HL-60 (cell line): ENCODE measurements at regions not wholly inside any gene's neighbourhood (a gene's known extent, or its start where the extent isn't known, plus 50 kb on each side); places are given as distances from the start of the nearest gene placed in this dataset.

Experiments used
- CTCF ChIP-seq: IDR thresholded peaks from one replicate; pipeline ENCODE4 v1.5.1; 2011; ENCODE audit warnings: low read length, control low read depth, inconsistent platforms; ENCODE audit not compliant: insufficient read depth
- GABPA ChIP-seq: IDR thresholded peaks from 2 replicates; pipeline ENCODE4 v1.6.1; 2012; ENCODE audit warnings: low read depth
- POLR2AphosphoS5 ChIP-seq: IDR thresholded peaks from 2 replicates; pipeline ENCODE4 v1.6.1; 2012; ENCODE audit warnings: low read depth

- TF ChIP-seq CTCF, result no peak
- no peak for TF ChIP-seq POLR2AphosphoS5
- no peak for TF ChIP-seq GABPA
Measured at GRCh38 chr9:71589612-71590011, 178.7 kb downstream of the CEMIP2 start.
